ENCODE measurements at regions not wholly inside any gene's neighbourhood (a gene's known extent, or its start where the extent isn't known, plus 50 kb on each side); places are given as distances from the start of the nearest gene placed in this dataset.
A peak's percentile ranks its signal among the peaks of the same experiment; 100 is the strongest.
"Not testable (repeated sequence)": the region's sequence is repeated elsewhere in the genome, so short reads cannot be mapped to it uniquely, and the experiment has no call there.

- DNase-seq = no peak
Observed at GRCh38 chr18:64810354-64810753, 661.5 kb upstream of the LINC00305 start.

GRCh38 chr18:64809801-64810200, 660.9 kb upstream of the LINC00305 start:
- no peak for DNase-seq

GRCh38 chr18:64807560-64807959, 658.7 kb upstream of the LINC00305 start:
- no peak for DNase-seq

- no peak for DNase-seq
Observed at GRCh38 chr18:64806691-64807090, 657.8 kb upstream of the LINC00305 start.

- no peak for DNase-seq
Observed at GRCh38 chr18:64806232-64806631, 657.3 kb upstream of the LINC00305 start.

GRCh38 chr18:64803471-64803870, 654.6 kb upstream of the LINC00305 start:
- no peak for DNase-seq

GRCh38 chr18:64800151-64800550, 651.3 kb upstream of the LINC00305 start:
- no peak for DNase-seq

- DNase-seq = no peak
Observed at GRCh38 chr18:64799376-64799775, 650.5 kb upstream of the LINC00305 start.

GRCh38 chr18:64791236-64791635, 642.3 kb upstream of the LINC00305 start:
- DNase-seq = no peak

GRCh38 chr18:64785686-64786085, 636.8 kb upstream of the LINC00305 start:
- no peak for DNase-seq

- DNase-seq = no peak
Observed at GRCh38 chr18:64777556-64777955, 628.7 kb upstream of the LINC00305 start.

GRCh38 chr18:64765908-64766307, 617.0 kb upstream of the LINC00305 start:
- no peak for DNase-seq

- DNase-seq = no peak
Observed at GRCh38 chr18:64752707-64753106, 603.8 kb upstream of the LINC00305 start.

- no peak for DNase-seq
Observed at GRCh38 chr18:64749884-64750283, 601.0 kb upstream of the LINC00305 start.

GRCh38 chr18:64747803-64748202, 598.9 kb upstream of the LINC00305 start:
- DNase-seq = no peak

- DNase-seq = no peak
Observed at GRCh38 chr18:64742898-64743297, 594.0 kb upstream of the LINC00305 start.

GRCh38 chr18:64734063-64734462, 585.2 kb upstream of the LINC00305 start:
- no peak for DNase-seq

- DNase-seq = not testable (repeated sequence)
Observed at GRCh38 chr18:64725657-64726056, 576.8 kb upstream of the LINC00305 start.

GRCh38 chr18:64720781-64721464, 572.0 kb upstream of the LINC00305 start:
- DNase-seq = peak; percentile 41

GRCh38 chr18:64718808-64719207, 569.9 kb upstream of the LINC00305 start:
- DNase-seq = no peak

- DNase-seq = no peak
Observed at GRCh38 chr18:64717026-64717425, 568.1 kb upstream of the LINC00305 start.

- no peak for DNase-seq
Observed at GRCh38 chr18:64714086-64714485, 565.2 kb upstream of the LINC00305 start.

GRCh38 chr18:64713284-64713683, 564.4 kb upstream of the LINC00305 start:
- no peak for DNase-seq

GRCh38 chr18:64712035-64712434, 563.1 kb upstream of the LINC00305 start:
- DNase-seq = no peak

- no peak for DNase-seq
Observed at GRCh38 chr18:64710105-64710861, 561.4 kb upstream of the LINC00305 start.
